HG02840 (cell line): ENCODE measurements at regions not wholly inside any gene's neighbourhood (a gene's known extent, or its start where the extent isn't known, plus 50 kb on each side); places are given as distances from the start of the nearest gene placed in this dataset.

Source experiments
- ATAC-seq: cut with Tn5 transposase; IDR thresholded peaks from one replicate; pipeline ENCODE4 v1.9.1; 2021; ENCODE audit warnings: mild to moderate bottlenecking, moderate library complexity, moderate number of reproducible peaks; ENCODE audit not compliant: unreplicated experiment, low FRiP score

DNA sequence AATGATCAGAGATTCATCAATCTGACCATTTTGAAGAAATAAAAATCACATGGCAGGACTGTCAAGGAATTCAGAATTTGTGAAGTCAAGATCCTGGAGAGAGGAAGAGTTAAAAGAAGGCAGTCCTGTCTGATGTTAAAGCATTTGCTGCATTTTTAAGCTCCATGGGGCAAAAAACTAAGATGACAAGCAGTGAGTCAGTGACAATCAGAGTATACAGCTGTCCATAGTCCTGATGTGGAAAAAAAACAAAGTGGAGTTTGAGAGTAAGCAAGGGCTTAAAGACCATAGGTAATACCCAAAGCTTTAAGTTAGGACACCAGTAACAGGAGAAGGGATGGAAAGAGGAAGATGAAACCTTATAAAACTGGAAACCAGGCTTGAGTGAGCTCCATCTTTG, 412.7 kb upstream of the ANKRD30A start:
- no peak for ATAC-seq

DNA sequence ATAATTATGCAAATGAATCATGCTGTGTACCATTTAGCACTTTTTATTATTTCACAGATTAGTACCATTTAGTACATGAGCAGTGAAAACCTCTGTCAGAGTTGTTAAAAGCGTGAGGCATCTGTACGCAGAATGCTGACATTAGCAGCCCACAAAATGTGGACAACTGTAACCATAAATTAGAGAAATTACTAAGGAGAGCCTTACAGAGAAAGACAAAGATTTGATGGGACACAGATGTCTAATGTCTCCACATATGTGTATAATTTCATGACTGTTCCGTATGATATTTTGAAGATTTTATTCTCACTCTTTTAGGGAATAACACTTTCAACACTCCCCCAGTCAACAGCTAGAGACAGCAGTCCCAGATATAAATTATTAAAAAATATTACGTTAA, 414.0 kb upstream of the ANKRD30A start:
- no peak for ATAC-seq

DNA sequence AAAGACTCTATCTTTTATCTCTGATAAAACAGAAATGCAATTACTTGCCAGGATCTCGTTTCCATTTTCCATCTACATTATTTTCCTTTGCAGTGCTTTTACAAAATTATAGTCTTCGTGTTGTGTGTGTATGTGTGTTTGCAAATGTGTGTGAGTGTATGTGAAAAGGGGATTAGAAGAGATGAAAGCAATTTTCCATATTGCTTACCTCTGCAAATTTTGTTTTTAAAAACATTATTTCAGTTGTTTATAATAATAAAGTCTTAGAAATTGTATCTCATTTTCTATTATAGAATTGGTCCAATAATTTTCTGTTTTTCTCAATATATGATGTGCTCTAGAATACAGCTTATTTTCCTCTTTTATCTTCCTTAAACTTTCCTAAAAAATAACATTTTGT, 421.3 kb upstream of the ANKRD30A start:
- ATAC-seq = no peak

DNA sequence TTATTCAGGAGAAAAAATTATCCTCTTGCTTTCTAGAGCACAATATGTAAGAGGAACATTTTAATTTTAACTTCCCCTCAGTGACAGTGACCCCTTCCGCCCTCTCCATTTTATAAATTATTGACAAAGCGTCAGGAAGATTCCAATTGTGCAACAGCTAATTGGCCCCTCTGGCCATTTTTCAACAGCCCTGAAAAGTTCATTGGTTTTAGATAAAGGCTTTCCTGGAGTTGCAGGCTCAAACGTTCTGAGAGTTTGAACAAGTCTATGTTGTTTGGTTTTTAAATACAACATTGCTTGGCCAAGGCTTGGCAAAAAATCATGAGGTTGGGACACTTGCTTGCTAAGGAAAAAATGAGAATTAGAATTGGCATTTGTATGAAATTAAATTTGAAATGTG, 422.2 kb upstream of the ANKRD30A start:
- ATAC-seq = no peak

DNA sequence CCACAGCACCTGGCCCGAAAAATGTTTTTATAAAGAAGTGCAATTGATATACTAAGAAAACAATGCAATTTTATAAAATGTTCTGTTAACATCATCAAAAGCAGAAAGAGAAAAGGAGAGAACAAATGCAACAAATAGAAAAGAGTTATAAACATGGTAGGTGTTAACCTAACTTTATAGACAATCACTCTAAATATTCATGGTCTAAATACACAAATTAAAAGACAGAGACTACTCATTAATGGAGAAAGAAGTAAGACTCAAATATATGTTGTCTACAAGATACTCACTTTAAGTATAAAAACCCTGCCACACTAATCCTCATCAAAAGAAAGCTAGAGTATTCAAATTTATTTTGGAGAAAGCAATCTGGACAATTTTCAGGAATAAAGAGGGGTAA, 425.3 kb upstream of the ANKRD30A start:
- ATAC-seq = no peak

DNA sequence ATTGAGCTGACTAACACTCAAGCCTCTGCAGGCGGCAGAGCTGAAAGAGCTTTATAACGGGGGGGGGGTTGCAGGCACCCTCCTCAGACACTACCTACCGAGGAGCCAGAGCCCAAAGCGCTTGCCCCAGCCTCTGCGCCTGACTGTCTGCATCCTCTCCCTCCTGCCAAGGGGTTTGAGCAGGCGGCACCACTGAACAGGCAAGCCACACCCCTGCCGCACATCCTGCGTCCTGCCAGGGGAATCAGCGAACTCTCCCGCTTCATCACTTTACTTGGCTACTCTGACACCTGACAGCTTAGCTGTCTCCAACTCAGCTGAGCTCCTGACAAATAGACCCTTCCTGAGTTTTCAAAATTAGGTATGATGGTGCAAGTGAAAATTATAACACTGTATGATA, 432.6 kb upstream of the ANKRD30A start:
- no peak for ATAC-seq

DNA sequence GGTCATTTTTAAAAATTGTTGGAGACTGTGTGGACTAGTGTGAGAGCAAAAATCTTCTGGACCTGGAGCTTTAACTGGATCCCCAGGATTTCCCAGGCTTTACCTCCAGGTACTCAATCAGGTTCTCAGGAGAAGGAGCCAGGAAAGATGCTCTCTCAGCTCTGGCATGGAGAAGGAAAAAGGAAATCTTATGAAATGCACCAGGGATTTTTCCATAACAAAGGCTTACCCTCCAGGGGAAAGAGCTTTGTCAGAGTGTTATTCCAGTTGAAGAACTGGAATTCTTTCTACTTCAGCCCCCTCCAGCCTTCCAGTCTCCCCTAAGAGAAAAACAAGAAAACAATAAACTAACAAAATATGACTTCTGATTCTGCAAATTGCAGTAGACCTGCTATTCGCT, 436.7 kb upstream of the ANKRD30A start:
- no peak for ATAC-seq

DNA sequence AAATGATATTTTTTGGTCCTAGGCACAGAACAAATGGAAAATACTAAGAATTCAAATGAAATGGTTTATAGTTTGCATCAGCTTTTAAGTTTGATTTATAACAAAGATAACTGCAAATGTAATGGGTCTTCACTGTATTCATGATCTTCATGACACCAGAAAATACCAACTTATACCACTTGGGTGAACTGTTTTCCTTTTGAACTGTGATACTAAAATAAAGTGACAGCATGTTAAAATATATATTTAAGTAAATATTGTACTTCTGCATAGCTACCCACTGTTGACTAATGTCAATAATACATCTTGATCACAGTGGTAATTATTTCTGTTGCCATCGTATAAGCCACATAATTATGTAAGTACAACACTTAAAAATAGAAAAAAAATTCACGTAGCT, 442.0 kb upstream of the ANKRD30A start:
- no peak for ATAC-seq

DNA sequence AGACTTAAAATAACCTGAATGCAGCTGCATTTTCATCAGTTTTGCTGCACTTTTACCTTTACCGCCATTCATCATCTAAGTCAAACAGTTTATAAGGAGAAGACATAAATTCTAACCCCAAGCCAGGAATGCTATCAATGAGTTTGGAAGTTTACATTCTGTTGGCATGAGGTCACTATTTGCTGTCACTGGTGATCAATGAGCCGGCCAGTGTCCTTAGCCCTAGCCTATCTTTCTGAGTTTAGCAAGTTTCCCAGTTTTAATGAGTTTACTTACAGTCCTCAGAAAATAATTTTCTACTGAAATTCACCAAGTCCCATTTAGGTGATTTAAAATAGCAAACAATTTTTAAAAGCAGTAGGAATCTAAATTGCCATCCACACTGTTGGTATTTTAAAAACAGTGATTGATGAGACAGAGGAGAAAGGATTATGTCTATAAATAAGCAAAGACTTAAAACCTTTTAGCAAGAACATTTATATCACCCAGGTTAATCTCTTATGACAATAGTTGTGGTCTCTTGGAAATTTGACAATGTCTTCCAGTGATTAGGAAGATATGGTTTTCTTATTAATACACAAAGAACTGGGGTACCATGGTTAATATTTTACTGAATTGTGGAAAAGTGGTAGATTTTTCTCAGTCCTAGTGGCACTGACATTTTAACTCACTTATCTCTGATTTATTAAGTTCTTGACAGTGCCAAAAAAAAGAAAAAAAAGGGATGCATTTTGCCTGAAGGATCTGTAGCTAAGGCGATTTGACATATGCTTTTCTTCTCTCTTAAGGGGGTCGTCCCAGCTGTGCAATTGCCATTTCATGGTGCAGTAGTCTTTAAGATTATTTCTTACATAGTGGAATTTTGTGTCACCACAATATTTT, 443.4 kb upstream of the ANKRD30A start:
- ATAC-seq = no peak

DNA sequence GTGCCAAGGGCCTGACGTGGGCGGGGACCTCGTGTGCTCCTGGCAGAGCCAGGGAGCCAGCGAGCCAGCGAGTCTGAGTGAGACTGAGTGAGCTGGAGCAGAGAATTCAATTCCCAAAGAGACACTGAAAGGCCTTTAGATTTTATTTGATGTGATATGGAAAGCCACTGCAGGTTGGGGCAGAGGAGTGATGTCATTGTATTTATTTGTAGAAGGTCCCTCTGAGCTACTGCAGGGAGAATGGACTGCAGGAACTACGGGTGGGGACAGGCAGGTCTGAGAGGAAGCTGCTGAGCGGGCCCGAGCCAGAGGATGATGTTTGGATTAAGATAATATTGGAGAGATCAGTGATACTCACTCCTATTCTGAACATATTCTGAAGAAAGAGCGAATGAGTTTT, 445.8 kb upstream of the ANKRD30A start:
- ATAC-seq = no peak

DNA sequence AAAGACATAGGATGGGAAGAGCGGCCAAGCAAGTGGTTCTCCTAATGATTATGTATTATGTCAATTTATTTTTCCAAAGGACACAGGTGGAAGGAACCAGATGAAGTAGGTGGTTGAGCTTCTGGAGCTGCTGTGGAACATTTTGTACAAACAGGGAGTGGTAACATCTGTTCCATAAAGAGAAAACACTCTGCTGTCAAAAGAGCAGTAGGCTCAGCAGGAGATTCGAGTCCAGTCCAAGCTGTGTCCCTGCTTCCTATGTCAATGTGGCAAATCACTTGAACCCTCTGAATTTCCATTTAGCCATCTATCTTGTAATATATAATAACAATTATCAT, 448.0 kb upstream of the ANKRD30A start:
- ATAC-seq = no peak

DNA sequence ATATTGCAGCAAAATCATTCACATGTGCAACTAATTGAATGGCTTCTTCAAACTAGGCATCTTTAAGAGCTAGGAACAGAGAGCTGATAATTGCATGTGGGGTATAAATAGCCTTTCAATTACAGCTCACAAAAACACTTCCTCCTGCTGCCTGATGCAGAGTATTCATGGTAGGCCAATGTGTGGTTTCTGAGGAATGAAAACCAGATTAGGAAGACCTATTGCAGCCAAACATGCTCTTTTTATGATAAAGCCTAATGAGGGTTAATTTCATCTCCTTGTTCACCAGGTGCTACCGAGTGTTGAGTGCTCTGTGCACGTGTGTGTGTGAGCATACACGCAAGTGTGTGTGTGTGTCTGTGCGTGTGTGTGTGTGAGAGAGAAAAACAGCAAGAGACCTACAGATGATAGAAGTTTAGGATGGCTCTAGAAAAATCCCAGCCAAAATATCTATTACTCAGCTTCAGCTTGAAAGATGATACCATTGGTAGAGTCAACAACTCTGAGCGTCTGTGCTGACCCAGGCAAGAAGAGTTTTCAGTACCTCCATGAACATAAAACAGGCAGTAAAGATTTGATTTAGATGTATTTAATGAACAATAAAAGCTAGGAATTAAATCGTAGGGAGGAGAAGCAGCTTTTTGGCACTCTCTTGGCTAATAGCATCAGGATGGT, 448.5 kb upstream of the ANKRD30A start:
- no peak for ATAC-seq

DNA sequence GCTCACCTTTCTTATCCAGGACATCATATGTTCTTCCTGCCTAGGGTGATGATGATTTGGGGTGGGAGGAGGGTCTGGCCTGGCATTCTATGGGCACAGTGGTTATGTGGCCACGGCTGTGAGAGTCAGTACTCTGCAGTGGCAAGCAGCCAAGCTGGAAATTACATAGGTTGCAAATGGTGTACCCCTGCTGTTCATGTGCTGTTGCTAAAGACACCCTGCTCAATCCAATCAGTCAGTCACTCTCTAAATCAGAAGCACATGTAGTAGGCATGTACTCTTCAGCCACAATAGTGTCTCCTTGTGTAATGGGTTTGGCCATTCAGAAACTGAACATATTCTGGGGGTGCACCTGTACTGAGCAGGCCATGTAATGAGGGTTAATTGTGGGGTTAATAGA, 449.1 kb upstream of the ANKRD30A start:
- no peak for ATAC-seq

DNA sequence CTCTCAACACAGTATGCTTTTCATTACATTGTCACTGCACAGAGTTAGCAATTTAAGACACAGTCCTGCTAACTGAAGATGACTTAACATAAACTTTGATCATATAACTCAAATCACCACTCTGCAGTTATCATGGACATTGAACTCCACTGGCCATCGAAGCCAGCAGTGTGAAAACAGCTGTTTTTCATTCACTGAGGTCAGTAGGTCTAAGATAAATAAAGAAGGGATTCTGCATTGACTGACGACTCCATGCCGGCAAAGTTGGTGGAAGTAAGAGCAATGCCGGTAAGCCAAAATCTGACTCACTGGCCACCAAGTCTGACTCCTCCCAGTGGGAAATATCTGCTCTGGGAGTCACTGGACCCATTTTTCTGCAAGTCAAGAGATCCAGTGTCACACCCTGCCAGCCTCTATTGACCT, 449.9 kb upstream of the ANKRD30A start:
- ATAC-seq = no peak

DNA sequence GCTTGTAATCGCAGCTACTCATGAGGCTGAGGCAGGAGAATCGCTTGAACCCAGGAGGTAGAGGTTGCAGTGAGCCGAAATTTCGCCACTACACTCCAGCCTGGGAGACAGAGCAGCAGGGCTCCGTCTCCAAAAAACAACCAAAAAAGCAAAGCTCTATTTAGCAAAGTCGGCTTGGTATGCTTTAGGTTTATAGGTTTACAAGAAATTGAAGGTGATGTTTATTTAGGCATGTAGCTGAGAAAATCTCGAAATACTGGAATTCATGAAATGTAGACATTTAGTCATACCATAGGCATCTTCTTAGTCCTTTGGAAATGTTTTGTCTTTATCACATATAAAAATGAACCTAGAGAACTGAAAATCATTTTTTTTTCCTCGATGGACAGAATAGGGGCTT, 453.8 kb upstream of the ANKRD30A start:
- no peak for ATAC-seq

DNA sequence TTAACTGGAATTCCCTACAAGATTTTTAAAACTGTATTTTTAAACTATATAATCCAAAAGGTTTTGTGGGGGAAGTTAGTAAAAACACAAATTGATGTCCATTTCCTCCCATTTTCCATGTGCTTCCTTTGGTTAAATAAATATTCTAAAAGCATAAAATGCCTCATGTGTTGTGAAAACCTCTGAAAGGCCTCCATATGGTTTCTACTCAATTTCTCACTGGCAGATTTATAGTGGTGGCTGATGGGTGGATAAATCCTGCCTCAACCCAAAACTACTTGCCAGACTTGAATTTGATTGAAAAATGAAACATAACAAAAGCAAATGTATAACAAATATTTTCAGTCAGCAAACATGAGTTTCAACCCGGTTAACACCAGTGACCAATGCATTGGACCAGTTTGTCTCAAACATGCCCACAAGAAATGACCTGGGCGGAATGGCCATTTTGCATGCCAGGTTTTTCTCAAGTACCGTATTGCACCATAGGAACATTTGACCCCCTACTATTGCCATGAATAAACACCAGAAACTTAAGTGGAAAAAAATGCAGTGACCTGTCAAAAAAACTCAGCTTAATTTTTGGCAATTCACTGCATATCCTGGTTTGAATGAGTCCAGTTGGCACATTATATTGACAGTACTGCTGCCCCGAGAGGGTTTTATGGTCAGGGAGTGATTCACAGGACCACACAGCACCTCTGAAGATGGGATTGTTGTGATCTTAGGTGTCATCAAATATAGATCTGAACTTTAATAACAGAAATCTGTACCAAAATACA, 454.6 kb upstream of the ANKRD30A start:
- ATAC-seq = no peak

DNA sequence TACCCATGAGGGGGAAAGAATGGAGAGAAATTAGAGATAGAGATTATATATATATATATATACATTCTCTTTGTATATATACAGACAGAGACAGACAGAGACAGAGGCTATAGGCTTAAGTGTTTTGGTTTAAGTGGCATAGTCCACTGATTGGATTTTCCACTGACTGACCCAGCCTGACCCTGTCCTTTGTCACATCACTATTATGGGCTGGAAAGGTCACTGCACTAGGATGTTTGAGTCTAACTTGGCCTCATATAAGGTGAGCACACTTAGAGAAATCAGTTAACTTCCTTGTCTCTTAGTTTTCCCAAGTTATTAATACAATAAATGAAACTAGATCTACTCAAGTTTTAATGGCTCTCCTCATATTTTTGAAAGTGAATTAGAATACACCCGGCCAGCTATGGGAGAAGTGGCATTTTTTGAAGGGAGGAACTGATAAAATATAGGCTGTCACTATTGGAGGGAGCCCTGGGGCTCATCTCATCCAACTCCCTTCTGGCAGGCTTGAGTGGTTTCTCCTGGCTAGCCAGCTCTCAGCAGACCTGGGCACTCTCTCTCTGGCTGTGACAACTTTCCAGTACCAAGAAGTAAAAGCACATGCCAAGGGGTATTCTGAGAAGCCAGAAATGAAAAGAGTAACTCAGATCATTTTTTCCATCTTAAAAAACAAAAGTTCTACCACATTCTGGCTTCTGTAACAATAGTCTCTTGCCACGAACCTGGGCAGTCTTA, 455.6 kb upstream of the ANKRD30A start:
- ATAC-seq = no peak

DNA sequence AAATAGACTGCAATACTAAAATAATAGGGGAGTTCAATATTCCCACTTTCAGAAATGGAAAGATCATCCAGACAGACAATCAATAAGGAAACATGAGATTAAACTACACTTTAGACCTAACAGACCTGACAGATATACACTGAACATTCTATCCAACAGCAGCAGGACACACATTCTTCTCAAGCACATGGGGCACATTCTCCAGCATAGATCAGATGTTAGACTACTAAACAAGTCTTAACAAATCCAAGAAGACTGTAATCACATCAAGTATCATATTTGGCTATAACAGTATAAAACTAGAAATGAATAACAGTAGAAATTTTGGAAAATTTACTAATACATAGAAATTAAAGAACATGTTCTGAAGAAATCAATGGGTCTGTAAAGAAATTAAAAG, 458.9 kb upstream of the ANKRD30A start:
- no peak for ATAC-seq

DNA sequence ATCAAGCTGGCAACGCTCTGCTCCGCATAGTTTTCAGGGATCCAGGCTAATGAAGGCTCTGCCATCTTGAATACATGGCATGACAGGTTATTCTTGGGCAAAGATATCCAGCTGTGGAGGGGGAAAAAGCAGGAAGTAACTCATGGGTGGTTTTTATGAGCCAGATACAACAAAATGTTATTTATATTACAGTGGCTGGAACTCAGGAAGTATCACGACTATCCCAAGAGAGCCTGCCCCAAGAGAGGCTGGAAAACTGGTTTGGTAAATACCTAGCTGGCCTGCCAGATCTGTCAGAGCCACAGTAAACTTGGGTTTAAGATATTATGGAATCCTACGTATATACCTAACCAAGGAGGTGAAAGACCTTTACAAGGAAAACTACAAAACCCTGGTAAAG, 462.8 kb upstream of the ANKRD30A start:
- no peak for ATAC-seq

DNA sequence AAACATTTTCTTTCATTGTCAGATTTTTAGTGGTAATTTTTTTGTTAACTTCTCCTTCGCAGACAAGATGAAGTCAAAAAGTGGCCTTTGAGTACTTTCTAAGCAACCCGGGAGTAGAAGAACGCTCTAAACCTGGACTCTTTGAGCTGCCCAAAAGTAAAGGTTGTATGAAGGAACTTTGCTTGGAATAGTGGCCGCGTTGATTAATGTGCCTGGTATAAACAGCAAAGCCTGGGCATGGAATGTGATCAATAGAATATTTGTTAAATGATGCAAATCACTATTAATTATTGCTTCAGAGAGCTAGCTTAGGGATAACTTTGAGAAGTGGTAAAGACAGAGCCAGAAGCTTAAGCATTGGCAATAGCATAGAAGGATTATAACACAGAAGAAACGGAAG, 475.1 kb upstream of the ANKRD30A start:
- no peak for ATAC-seq

DNA sequence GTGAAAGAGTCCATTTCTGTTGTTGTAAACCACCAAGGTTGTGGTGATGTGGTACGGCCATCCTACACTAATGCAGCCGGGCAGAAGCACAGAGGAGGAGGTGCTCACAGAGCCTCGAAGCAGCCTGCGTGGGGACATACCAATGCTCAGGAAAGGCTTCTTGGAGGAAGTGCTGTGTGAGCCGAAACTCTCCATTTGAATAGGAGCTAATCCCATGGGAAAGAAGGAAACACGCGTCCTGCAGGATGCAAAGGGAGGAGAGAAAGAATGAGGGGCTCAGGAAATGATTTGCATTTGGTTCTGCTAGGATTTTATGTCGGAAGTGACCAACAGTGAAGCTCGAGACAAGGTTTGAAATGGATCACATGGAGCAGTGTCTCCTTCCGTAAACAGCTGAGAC, 477.9 kb upstream of the ANKRD30A start:
- ATAC-seq = no peak
